ENCODE measurements at regions not wholly inside any gene's neighbourhood (a gene's known extent, or its start where the extent isn't known, plus 50 kb on each side); places are given as distances from the start of the nearest gene placed in this dataset.

GRCh38 chr15:69552057-69552815 is 99.6 kb downstream of the RPLP1 start:
- TF ChIP-seq TARDBP (IDR thresholded peaks at IDR 0.05) (no peak), SP1 (IDR thresholded peaks at IDR 0.05) (no peak), HDGF (IDR thresholded peaks at IDR 0.05; ENCODE audit: borderline replicate concordance) (no peak), FOXK2 (IDR thresholded peaks at IDR 0.05) (no peak)

Measured in HEK293T (cell line).